Skin epidermis (tissue), 12 donors: ENCODE measurements at regions not wholly inside any gene's neighbourhood (a gene's known extent, or its start where the extent isn't known, plus 50 kb on each side); places are given as distances from the start of the nearest gene placed in this dataset.

Experiments used
- H3K27ac ChIP-seq, 21 experiments: fragments of 200-600 bp; sonication (generic) in 11 of 21; one replicate each; pipeline ENCODE4 v1.5.0; 2020; ENCODE audit warnings: mild to moderate bottlenecking in 3 of 21, inconsistent platforms in 2 of 21, moderate library complexity in 2 of 21
- H3K4me3 ChIP-seq, 7 experiments: fragments of 200-600 bp; sonication (generic) in 2 of 7; one replicate each; pipeline ENCODE4 v1.5.0; 2020; ENCODE audit warnings: inconsistent platforms in 2 of 7, mild to moderate bottlenecking in 2 of 7, moderate library complexity in 1 of 7

DNA sequence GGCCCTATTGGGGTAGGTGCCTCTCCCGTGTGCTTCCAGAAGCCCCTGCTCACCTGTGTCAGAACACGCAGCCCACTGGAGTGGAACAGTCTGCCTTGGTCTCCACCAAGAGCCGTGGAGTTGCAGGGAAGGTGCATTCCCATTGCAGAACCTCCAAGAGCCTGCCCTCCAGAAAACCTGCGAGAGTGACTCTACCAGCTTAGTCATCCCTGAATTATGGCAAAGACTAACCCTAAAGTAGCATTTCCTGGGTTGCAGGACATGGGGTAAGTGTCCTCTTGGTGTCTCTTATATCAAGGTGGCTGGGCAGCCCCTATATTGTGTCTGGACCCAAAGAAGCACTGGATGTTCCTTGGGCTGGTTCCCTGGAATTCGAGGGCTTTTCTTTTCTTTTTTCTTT lies 224.6 kb downstream of the BCOR start:
- no peak overlapping the region for H3K27ac ChIP-seq
- H3K4me3 ChIP-seq, result no peak overlapping the region

DNA sequence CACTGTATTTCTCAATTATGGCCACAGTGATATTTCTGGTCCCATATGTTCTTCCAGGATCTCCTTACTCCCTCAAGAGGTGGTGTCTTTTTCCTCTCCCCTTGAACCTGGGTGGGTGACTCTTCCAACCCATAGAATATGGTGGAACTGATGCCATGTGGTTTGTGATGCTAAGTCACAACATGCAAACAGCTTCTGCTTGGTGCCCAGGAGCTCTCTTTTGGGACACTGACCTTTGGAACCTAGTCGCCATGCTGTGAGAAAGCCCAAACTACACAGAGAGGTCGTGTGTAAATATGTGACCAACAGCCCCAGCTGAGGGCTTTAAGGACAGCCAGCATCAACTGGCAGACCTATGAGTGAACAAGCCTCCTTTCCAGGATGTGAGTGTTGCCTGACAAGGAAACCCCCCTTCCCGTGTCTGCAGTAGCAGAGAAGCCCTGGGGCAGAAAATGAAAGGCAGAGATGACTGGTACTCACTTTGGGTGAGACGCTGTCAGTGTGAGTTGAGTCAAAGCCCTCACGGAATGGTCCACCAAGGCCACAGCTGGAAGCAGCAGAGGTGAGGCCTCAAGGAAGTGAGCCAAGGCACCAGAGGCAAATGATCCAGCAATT lies 223.4 kb downstream of the BCOR start:
- H3K27ac ChIP-seq, result no peak overlapping the region
- no peak overlapping the region for H3K4me3 ChIP-seq

DNA sequence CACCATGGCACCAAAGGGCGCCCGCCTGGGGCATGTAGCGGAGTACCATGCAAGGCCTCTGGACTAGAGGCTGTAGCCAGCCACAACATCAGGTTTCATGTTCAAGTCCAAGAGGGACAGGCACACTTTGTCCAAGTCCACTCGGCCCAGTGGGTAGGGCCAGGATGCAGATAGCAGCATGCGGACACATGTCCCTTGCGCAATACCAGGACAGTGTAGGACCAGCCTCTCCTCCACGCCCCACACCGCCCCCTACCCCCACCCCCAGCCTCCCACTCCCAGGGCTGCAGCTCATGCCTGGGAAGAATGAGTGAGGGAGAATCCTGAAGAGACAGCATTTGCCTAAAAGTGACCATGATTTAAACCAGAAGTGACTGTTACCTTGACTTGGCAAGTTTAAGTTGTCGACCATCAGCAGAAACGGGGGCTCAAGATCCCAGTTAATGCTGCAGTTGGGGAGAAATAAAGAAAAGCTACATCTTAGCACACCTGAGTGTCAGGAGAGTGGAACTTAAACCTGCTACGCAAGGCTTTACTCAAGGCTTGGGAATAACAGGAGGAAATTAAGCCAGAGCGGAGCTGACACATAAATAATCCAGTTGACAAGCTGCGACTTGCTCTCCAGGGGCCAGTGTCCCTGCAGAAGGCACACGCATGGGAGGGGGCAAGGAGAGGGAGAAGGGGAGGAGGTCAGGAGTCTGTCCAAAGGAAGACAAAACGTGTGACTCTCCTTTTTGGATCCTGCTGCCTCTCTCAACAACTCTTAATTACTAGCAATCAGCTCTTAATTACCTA lies 221.7 kb downstream of the BCOR start:
- no peak overlapping the region for H3K4me3 ChIP-seq
- no peak overlapping the region for H3K27ac ChIP-seq

DNA sequence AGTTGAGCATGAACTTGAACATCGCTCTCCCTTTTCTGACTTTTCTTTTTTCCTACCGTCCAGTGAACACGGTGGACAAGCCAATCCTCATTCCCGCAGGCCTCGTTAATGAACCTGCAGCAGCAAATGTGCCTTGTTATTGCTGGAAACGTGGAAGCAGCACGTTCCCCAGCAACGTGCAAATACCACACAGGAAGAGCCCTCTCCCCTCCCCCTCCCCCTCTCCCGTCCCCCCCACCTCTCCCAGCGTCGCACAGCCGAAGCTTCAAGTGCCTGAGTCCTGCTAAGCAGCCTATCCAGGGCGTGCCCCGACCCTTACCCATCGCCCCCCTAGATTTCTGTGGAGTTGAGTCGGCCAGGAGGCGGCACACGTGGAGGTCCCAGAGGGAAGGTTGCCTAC lies 219.9 kb downstream of the BCOR start:
- Histone ChIP-seq H3K4me3 (no peak overlapping the region), H3K27ac (no peak overlapping the region)

DNA sequence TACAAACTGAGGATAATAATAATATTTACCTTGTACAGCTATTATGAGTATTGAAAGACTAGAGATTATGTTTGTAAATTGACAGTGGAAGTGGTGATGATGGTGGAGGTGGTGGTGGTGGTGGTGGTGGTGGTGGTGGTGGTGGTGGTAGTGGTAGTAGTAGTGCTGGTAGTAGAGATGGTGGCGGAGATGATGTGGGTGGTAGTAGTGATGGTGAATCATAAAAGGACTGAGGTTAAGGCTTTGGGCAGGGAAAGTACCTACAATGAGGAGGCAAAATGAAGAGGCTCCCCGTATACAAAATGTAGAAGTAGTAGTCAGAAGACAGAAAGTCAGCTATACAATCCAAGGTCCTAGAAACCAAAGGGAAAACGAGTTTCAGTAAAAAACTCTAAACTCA lies 214.1 kb downstream of the BCOR start:
- H3K4me3 ChIP-seq, result no peak overlapping the region
- no peak overlapping the region for H3K27ac ChIP-seq

DNA sequence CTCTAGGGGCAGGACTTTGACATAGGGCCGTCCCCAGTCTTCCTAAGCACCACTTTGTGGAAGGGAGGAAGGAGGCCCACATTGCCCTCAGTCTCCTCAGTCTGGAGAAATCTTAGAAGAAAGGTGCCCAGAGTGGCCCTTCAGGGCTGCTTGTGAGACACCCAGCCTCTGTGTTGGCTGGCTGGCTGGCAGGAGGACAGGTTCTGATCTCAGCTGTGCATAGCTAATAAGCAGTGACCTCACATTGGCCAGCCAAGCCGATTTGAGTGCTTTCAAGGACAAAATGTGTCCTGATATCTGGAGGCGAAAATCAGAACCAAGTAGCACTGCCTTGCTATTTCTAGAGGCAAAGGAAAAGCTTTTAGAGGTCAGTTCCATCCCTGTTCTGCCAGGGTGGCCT lies 211.5 kb downstream of the BCOR start:
- H3K4me3 ChIP-seq, result no peak overlapping the region
- no peak overlapping the region for H3K27ac ChIP-seq

DNA sequence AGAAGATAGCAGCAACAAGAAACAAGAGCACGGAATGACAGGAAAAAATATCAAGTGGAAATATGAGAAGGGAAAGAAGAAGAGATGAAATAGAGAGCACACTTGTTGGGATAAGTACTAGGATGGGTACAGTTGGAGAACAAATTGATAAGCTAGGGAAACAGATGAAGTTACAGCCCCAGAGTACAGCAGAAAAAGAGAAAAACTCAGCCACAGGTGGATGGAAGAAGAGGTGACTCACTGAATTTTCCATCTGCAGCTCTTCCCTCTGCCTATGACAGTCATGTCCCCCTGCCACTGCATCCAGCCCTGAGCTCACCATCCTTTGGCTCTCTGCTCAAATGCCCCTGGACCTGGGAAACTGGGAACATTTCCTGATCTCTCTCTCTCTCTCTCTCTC lies 209.0 kb downstream of the BCOR start:
- Histone ChIP-seq H3K4me3 (no peak overlapping the region), H3K27ac (no peak overlapping the region)

DNA sequence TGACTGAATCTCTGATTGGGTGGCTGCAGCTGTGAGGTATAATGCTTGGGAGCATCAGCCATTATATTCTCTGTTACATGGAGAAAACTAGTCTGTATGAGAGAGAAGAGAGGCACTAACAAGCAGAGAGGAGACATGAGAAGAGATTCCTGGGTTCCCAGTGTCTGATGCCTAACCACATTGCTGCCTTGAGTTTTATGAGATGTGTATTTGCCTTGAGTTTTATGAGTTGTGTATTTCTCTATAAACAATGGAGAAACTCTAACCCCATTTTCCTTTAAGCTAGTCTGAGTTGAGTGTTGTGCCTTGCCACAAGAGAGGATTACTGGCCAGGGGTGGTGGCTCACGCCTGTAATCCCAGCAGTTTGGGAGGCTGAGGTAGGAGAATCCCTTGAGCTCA lies 208.1 kb downstream of the BCOR start:
- Histone ChIP-seq H3K27ac (no peak overlapping the region), H3K4me3 (no peak overlapping the region)

DNA sequence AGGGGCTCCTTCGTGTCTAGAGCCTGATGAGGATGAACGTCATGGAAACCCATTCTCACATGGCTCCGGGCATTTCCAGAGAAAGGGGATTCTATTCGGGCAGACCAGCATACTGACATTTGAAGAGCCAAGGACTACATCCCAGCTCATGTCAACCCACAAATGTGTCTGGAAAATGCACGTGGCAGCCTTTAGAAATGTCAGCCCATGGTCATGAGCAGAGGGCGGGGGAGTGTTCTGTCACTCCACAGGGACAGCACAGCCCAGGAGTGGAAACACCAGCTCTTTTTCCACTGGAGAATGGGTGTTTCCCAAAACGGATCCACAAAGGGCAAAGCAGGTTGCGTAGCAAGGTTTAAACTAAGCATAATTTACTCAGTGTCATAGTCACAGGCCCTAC lies 207.0 kb downstream of the BCOR start:
- H3K27ac ChIP-seq, result no peak overlapping the region
- no peak overlapping the region for H3K4me3 ChIP-seq

DNA sequence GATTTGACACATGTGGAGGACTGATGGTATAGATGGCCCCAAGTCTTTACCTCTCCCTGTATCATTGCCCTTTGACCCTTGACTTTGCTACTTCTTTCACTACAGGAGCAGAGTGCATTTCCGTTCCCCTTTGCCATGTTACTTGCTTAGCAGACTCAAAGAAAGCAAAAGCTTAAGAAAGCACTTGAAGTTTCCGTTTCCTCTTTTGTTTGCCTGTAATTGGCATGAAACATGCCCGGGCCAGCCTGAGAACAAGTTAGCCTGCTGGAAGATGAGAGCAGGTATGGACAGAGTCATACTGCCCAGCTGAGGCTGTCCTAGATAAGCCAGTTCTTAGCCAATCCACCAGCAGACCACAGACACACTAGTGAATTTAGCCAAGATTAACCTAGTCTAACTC lies 206.0 kb downstream of the BCOR start:
- H3K4me3 ChIP-seq, result no peak overlapping the region
- H3K27ac ChIP-seq, result no peak overlapping the region

DNA sequence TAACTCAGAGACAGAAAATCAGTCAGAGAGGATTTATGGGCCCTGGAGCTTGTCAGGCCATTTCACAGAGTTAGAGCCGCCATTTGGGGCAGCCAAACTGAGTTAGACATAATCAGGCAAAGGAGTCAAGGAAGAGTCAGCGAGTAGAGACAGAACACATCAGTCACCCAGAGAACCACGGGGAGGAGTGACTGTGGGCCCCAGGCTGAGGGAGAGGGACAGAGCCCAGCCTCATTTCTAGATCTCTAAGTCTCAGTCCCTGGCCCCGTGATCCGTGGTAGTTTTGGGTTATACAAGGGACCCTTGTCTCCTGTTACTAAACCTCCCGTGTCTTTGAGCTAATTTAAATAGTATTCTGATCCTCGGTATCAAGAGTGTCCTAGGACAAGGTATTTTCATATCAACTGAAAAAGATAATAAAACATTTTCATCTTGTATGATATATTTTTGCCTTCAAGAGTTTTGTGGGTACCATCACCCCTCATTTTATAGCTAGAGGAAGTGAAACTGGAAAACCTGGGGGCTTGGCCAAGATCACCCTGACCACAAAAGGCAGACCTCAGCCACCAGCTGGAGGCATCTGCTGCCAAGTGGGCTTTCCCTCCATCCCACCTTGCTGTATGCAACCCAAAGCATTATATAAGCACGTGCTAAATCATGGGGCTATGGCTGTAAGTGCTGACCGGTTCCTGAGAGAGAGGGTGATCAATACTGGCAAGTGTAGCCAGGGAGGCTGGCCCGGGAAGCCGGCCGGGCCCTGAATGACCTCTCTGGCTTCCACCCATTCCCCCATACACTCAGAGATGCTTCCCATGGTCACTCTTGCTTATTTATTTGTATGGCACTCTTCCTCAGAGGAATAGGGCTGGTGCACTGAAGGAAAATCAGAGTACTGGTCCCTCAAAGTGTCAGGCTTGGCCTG lies 204.1 kb downstream of the BCOR start:
- H3K27ac ChIP-seq, result no peak overlapping the region

DNA sequence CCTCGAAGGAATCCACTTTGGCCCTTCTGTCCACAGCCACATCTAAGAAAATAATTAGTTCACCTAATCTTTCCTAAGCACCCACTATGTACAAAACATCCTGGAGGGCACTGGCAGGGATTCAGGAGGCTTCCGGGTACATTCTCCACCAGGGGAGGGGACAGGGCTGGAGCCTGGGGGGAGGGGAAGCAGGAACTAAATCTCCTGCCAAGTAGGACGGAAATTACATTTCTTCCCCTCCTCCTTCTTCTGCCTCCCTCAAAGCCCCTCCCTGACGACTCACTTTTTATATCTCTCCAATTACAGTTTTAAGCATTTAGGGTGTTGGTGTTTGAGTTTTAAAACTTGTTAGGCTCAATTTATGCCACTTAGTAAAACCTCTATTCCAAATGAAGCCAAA lies 203.1 kb downstream of the BCOR start:
- H3K4me3 ChIP-seq, result no peak overlapping the region
- H3K27ac ChIP-seq, result no peak overlapping the region

More for the DNA sequence above, 204.1 kb downstream of the BCOR start:
- H3K4me3 ChIP-seq, result no peak overlapping the region

DNA sequence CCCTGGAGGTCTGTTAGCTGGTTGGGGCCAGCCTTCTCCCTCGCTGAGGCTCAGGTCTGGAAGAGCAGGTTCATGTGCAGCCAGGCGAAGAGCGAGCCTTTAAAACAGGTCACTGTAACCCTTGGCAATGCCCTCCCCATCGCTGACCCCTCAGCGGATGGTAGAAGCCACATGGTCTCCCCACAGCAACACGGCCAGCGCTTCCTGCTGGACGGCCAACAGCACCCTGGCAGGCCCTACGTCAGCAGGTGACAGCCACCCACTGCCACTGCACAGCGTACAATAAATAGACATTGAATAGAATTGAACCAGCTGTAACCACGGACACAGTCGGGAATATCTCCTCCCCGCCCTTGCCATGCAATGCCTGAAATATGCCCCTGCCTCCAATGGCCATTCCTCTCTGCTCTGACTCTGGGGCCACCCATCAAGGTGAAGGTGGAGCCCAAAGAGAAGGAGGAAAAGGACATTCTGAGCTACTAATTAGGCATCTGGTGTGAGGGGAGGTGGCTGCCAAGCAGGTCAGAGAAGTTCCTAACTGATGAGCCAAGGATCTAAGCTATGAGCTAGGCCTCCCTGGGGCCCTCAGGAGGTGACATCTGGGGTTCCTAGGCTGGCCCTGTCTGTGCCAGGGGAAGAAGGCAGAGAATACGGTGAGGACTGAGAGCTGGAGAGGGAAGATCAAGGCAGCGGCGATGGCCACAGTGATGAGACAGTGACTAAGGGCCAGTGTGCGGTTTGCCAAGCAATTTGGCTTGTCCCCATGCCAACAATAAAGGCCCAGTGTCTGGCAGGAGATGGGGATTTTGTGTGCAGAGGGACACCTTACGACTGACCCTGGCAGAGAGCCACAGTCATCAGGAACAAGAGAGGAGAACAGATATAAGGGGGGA lies 202.3 kb downstream of the BCOR start:
- Histone ChIP-seq H3K27ac (peak overlapping the region in 1 of 21 experiments; percentile 17), H3K4me3 (no peak overlapping the region)

DNA sequence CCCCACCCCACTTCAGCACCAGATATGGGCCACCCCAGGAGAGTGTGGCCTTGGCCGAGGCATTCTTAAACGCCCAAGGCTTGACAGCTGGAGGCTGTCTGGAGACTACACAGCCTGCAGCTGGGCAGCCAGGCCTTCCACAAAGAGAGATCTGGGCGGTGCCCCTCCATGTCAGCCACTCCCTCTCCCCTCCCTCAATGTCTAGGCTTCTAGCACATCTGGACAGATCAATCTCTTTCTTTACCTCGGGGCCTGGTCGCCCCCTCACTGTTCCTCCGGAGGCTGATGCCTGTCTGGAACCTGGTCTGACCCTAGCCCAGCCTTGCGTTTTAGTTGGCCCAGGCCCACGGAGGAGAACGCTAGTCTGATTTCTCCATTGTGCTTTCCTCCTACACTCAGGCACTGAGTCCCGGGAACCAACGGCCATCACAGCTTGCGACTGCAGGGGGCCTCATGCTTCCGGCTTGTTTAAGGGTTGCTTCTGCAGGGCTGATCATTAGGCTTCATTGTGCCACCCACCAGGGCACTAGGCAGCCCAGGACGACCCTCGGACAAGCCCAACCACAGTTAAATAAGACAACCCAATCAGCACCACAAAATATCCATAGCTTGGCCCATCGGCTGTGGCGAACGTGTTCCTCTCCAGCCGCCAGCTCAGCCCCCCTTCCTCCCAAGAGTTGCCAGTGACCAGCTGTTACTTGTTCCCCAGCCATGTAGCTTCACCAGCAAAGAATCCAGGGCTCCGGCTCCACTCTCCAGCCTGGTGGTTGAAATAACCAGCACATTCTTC lies 200.6 kb downstream of the BCOR start:
- H3K27ac ChIP-seq, result peak overlapping the region in 3 of 21 experiments; percentile 16 to 31 (median 18)
- no peak overlapping the region for H3K4me3 ChIP-seq

DNA sequence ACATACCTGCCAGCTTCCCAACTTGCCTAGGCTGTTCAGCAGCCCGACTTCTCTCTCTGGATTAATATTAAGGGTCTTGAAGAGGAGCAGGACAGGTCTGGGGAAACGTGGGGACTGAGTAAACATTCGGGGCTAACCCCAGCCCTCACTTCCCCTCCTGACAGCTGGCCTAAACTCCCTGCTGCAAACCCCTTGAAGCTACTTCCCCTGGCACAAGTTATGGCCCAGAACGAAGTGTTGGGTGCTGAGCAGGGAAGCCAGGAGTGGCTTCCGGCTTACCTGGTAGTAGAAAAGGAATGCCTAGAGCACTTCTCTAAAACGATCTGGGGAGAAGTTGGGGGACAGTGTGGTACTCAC lies 200.0 kb downstream of the BCOR start:
- H3K27ac ChIP-seq, result no peak overlapping the region

DNA sequence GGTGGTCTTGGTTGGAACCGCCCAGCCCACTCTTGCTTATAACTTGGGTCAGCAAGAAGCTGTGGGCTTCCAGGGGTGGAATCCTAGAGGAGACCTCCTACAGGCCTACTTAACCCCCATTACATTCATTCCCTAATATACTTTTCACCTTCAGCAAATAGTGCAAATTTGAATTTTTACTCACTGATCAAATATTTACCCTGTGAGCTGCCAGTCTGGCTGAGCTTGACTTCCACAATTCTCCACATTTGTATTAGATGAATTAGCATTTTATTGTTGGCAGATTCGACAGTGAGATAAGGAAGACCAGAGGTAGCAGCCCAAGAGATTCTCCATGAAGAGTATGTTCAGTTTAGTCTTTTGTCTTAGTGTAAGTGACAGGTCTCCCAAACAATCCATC lies 199.6 kb downstream of the BCOR start:
- no peak overlapping the region for H3K4me3 ChIP-seq
- no peak overlapping the region for H3K27ac ChIP-seq

More for the DNA sequence above, 200.0 kb downstream of the BCOR start:
- no peak overlapping the region for H3K4me3 ChIP-seq

DNA sequence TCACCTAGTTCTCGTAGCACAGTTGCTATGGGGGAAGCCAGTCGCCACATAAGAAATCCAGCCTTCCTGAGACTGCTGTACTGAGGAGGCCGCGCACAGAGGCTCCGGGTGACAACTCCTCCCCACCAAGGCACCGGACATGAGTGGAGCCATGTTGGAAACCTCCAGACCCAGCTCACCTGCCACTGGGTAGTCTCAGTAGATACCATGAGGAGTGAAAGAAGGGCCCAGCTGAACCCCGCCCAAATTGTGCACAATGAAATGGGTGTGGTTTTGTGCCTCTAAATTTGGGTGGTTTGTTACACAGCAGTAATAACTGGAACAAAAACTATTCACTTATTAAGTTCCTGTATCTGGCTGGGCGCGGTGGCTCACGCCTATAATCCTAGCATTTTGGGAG lies 198.7 kb downstream of the BCOR start:
- Histone ChIP-seq H3K4me3 (no peak overlapping the region), H3K27ac (no peak overlapping the region)

DNA sequence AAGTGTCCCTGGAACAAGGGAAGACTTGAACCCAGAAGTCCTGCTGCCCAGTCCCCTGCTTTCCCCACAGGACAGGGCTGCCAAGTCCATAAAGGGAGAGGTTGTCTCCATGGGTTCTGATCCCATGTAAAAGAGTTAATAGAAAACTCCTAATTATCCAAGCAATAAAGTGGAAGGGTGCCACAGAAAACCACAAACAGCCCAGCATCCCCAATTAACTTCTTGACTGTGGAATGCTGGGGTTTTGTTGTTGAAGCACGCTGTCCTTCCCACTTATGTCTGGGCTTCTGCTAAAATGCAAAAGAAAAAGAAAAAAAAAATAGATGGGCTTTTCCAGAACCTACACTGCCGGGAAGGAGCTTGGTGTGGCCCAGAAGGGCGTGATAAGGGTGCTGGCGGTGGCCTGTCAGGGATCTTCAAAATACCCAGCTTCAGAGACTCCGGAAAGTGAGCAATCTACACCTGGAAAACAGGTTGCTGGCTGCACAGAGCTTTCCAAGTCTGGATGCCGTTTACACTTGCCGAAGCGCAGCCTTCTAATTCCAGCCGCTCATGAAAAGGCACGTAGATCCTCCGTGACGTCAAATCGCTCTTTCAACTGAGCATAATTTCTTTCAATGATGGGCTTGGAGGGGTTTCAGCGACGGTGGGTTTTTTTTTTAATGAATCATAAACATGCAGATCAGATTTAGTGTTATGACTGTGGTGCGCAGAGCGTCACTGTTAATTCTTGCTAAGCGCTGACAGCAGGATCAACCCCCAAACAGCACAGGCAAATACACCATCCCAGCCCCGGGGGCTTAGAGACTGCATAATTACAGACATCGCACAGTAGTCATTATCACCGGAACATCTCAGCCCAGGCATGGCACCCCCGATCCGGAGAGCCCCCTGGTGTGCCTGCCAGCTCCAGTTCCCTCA lies 197.6 kb downstream of the BCOR start:
- Histone ChIP-seq H3K4me3 (no peak overlapping the region), H3K27ac (no peak overlapping the region)
